Vagina (tissue), 2 donors: ENCODE measurements at regions not wholly inside any gene's neighbourhood (a gene's known extent, or its start where the extent isn't known, plus 50 kb on each side); places are given as distances from the start of the nearest gene placed in this dataset.

Experiments
- CTCF ChIP-seq, 3 experiments: fragments of 450-650 bp in 2 of 3; fragments of 200-600 bp in 1 of 3; sonication (generic) in 1 of 3; IDR thresholded peaks; one replicate each; pipeline ENCODE4 v1.5.1; 2017 to 2019; ENCODE audit warnings: antibody characterized with exemption in 3 of 3, mild to moderate bottlenecking in 2 of 3, moderate library complexity in 2 of 3
- POLR2A ChIP-seq, 2 donors: fragments of 450-650 bp; IDR thresholded peaks; one replicate each; pipeline ENCODE4 v1.6.1; 2017; ENCODE audit warnings: antibody characterized with exemption in 2 of 2, mild to moderate bottlenecking in 2 of 2, moderate library complexity in 2 of 2

- TF ChIP-seq CTCF (IDR thresholded peaks at IDR 0.05) (no peak), POLR2A (IDR thresholded peaks at IDR 0.05) (no peak)
Observed at GRCh38 chr7:91674470-91674869, 206.0 kb downstream of the MTERF1 start.
